Endothelial cell (in vitro differentiated cells): ENCODE measurements at regions not wholly inside any gene's neighbourhood (a gene's known extent, or its start where the extent isn't known, plus 50 kb on each side); places are given as distances from the start of the nearest gene placed in this dataset.

Source experiments
- DNase-seq: peaks from one replicate; pipeline ENCODE4 v3.0.0; 2021; ENCODE audit warnings: low spot score
- H3K27ac Mint-ChIP-seq: one replicate; pipeline ENCODE4 v1.8.0; 2021; ENCODE audit warnings: mixed read lengths, inconsistent platforms; ENCODE audit not compliant: unreplicated experiment
- H3K27me3 Mint-ChIP-seq: one replicate; pipeline ENCODE4 v1.8.0; 2021; ENCODE audit warnings: mild to moderate bottlenecking, moderate library complexity, mixed read lengths, inconsistent platforms; ENCODE audit not compliant: unreplicated experiment
- H3K36me3 Mint-ChIP-seq: one replicate; pipeline ENCODE4 v1.8.0; 2021; ENCODE audit warnings: mild to moderate bottlenecking, low read depth, mixed read lengths, inconsistent platforms; ENCODE audit not compliant: unreplicated experiment
- H3K4me1 Mint-ChIP-seq: one replicate; pipeline ENCODE4 v1.8.0; 2021; ENCODE audit warnings: mild to moderate bottlenecking, mixed read lengths, inconsistent platforms; ENCODE audit not compliant: unreplicated experiment
- H3K4me3 Mint-ChIP-seq: one replicate; pipeline ENCODE4 v1.8.0; 2021; ENCODE audit warnings: mild to moderate bottlenecking, mixed read lengths, inconsistent platforms; ENCODE audit not compliant: unreplicated experiment
- H3K9me3 Mint-ChIP-seq: one replicate; pipeline ENCODE4 v1.8.0; 2021; ENCODE audit warnings: mixed read lengths, inconsistent platforms; ENCODE audit not compliant: unreplicated experiment
- CTCF ChIP-seq: fragments of 200-600 bp; sonication (generic); IDR thresholded peaks from one replicate; pipeline ENCODE4 v1.5.0; 2021; ENCODE audit warnings: antibody characterized with exemption; ENCODE audit not compliant: unreplicated experiment

GRCh38 chr2:145299368-145299767 lies 779.4 kb upstream of the ZEB2 start:
- no peaks in the 10 kb centered on the region for H3K9me3 Mint-ChIP-seq
- H3K27ac Mint-ChIP-seq = no peak overlapping the region
- no peaks in the 10 kb centered on the region for H3K36me3 Mint-ChIP-seq
- H3K4me3 Mint-ChIP-seq = no peak overlapping the region
- no peak for TF ChIP-seq CTCF
- DNase-seq = no peak
- no peaks in the 10 kb centered on the region for H3K27me3 Mint-ChIP-seq
- peaks cover 1% of the 10 kb centered on the region for H3K4me1 Mint-ChIP-seq

- no peaks in the 10 kb centered on the region for H3K9me3 Mint-ChIP-seq
- H3K27ac Mint-ChIP-seq = no peak overlapping the region
- no peaks in the 10 kb centered on the region for H3K36me3 Mint-ChIP-seq
- no peaks in the 10 kb centered on the region for H3K27me3 Mint-ChIP-seq
- no peak for DNase-seq
- TF ChIP-seq CTCF = no peak
- H3K4me3 Mint-ChIP-seq = no peak overlapping the region
- H3K4me1 Mint-ChIP-seq = no peaks in the 10 kb centered on the region
Observed at GRCh38 chr2:145292166-145292565, 772.2 kb upstream of the ZEB2 start.

DNA sequence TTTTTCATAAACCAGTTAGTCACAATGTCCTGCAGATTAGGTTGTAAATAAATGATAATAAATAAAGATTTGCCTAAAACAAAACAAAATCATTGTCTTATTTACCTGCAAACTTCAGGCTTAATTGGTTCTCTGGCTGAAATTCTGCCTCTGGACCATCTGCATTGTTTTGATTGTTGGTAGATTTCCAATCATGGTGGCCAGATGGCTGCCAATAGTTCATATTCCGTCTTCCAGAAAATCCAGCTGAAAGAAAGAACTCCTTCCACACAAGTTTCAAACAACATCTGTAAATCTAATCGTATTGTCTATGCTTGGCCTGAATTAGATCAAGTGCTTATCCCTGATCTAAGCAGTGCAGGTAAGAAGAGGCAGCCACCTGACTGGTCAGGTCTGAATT lies 771.1 kb upstream of the ZEB2 start:
- TF ChIP-seq CTCF = no peak
- DNase-seq = no peak
- no peaks in the 10 kb centered on the region for H3K9me3 Mint-ChIP-seq

DNA sequence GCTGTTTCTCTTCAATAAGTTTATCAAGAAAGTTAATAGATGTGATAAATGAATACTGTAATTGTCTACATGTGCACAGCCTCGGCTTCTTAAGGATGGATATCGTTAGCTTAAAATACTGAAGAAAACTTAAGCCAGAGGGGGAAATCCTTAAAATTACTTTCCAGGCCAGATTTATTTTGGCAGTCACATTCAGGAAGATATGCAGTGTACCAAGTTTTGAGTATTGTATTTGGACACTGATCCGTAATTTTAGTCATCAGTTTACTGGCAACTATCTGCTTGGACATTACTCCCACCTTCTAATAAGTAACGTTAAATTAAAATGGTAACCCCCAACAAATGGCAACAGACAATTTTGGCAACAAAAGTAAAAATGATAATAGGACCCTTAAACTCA lies 770.0 kb upstream of the ZEB2 start:
- no peaks in the 10 kb centered on the region for H3K9me3 Mint-ChIP-seq
- H3K27me3 Mint-ChIP-seq = no peaks in the 10 kb centered on the region
- H3K27ac Mint-ChIP-seq = no peak overlapping the region
- H3K36me3 Mint-ChIP-seq = no peaks in the 10 kb centered on the region
- no peak for TF ChIP-seq CTCF
- no peak overlapping the region for H3K4me3 Mint-ChIP-seq
- no peak for DNase-seq
- H3K4me1 Mint-ChIP-seq = peaks cover 6% of the 10 kb centered on the region

More for the DNA sequence above, 771.1 kb upstream of the ZEB2 start:
- H3K4me3 Mint-ChIP-seq = no peak overlapping the region
- H3K27ac Mint-ChIP-seq = no peak overlapping the region
- H3K4me1 Mint-ChIP-seq = peaks cover 6% of the 10 kb centered on the region
- H3K36me3 Mint-ChIP-seq = no peaks in the 10 kb centered on the region
- no peaks in the 10 kb centered on the region for H3K27me3 Mint-ChIP-seq

DNA sequence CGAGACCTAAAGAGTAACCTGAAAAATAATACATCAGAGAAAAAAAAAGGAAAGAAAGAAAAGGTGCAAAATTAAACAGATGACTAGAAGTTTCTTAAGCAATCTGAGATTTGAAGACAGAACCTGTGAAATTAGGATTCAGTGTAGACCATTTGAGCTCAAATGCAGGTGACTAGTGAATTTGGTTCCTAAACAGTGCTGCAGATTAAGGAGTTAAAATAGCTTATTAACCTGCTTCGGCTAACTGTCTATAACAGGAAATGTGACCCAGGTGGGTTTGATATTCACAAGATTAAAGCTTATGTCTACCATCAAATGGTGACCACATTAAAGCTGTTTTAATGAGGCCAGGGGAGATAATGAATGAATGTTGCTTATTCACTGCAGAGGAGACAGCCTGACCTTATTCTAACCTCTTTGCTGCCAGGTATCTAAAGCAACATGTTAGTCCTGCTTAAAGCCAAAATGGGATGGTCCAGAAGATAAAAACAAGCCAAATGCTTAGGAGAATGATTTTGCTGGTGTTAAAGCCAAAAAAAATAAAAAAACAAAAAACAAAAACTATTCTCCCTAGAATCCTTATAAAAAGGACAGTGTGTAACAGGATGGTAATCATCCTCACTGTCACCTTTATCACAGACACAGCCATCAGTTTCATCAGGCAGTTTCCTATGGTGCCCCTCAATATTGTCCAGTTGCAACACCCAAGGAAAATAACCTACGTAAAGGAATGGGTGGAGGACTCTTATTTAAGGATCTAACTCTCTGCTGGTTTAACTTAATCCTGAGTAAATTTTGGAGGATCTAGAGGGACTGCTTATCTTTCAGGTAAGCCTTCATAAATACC lies 769.0 kb upstream of the ZEB2 start:
- H3K27me3 Mint-ChIP-seq = no peaks in the 10 kb centered on the region
- no peak for DNase-seq
- no peak overlapping the region for H3K4me3 Mint-ChIP-seq
- peaks cover 6% of the 10 kb centered on the region for H3K4me1 Mint-ChIP-seq
- TF ChIP-seq CTCF = no peak
- H3K36me3 Mint-ChIP-seq = no peaks in the 10 kb centered on the region
- no peaks in the 10 kb centered on the region for H3K9me3 Mint-ChIP-seq
- H3K27ac Mint-ChIP-seq = no peak overlapping the region
